Kidney glomerular epithelial cell (primary cell): ENCODE measurements at regions not wholly inside any gene's neighbourhood (a gene's known extent, or its start where the extent isn't known, plus 50 kb on each side); places are given as distances from the start of the nearest gene placed in this dataset.
A peak's percentile ranks its signal among the peaks of the same experiment; 100 is the strongest.

Source experiments
- DNase-seq: peaks from one replicate; lab custom pipeline; 2025; lab: John Stamatoyannopoulos, UW

DNA sequence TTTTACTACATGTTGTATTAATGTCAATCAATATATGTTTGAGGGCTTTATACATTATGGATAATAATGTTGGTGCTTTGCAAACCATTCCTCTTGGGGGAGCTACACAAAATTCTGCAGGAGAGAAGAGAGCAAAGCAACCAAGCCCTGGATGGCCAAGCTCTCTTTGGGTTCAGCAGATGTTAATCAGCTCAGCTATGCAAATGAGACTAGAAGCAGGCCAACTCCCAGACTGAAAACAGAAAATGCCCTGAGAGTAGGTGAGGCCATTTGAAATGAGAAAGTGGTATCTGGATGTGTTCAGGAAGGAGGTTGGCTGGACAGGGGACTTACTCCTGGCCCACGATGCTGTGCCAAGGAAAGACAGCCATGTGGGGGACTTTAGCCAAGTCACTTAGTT, 387.0 kb downstream of the BCOR start:
- no peak for DNase-seq

DNA sequence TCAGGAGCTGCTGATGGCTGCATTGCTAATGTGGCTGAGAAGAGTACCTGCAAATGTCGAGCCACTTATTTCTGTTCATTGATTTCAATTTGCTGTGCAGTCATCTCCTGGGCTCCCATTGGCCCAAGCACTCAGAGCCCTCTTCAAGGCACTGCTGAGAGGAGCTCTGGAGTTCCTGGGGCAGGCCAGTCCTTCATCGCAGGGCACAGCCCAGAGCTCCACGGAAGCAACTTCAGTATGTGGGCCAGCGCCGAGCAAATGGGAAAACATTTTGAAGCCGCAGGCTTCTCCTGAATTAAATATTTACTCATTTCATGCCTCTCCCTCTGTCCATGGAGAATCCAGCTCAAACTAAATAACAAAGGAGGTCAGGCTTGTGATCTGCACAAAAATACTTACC, 383.3 kb downstream of the BCOR start:
- DNase-seq = no peak

GRCh38 chrX:39716401-39716800, 381.4 kb downstream of the BCOR start:
- no peak for DNase-seq

GRCh38 chrX:39716802-39717540, 380.8 kb downstream of the BCOR start:
- no peak for DNase-seq

DNA sequence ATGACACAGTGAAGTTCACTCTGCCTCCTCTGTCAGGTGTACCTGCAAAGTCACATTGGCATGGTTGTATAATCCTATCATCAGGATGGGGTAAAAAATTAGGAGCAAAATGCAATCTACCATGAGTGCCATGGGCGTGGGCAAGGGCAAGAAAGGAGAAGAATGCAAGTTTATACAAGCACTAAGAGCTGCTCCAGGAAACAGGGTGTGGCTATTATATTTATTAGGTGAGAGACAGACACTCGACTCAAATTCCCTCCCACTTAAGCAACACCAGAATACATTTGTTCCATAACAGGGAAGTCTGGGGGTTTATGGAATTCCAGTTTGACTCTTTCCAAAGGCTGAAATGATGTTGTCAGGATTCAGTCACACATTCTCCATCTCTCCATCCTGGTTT, 378.8 kb downstream of the BCOR start:
- no peak for DNase-seq

GRCh38 chrX:39720945-39721344, 376.8 kb downstream of the BCOR start:
- DNase-seq = no peak

GRCh38 chrX:39721566-39722279, 376.0 kb downstream of the BCOR start:
- peak; percentile 12 for DNase-seq

DNA sequence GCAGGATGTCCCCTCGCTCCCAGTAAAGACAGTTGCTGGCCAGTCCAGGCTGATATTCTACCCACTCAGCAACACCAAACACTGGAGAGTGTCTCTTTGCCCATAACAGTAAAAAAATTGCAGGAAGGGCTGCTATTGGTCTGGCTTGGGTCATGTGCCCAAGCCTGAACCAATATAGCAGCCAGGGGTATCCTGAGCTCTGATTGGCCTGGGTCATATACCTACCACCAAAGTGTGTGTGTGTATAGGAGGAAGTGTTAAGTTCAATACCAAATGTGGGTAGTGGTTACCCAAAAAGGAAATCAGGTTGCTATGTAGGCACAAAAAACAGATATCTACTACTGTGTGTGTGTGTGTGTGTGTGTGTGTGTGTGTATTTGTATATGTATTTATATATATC, 373.2 kb downstream of the BCOR start:
- no peak for DNase-seq

GRCh38 chrX:39725114-39725513, 372.6 kb downstream of the BCOR start:
- no peak for DNase-seq

- DNase-seq = peak; percentile 6
These were observed 371.7 kb downstream of the BCOR start for GRCh38 chrX:39725928-39726619.

DNA sequence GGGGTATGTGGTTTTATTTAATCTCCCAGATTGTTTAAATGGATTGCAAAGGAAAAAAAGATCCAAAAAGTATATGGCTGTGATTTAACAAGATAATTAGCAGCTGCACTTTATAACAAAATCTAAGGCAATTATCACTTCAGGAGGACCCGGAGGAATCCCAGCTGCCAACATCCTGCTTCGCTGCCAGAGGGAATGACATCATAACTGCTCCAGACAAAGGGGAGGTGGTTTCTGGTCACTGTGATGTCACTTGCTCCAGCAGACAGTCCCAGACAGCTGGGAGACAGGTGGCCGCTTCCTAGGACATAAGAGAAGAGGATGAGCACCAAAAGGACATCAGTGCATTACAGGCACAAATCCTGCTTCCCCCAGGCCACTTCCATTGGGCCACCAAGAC, 371.0 kb downstream of the BCOR start:
- no peak for DNase-seq

DNA sequence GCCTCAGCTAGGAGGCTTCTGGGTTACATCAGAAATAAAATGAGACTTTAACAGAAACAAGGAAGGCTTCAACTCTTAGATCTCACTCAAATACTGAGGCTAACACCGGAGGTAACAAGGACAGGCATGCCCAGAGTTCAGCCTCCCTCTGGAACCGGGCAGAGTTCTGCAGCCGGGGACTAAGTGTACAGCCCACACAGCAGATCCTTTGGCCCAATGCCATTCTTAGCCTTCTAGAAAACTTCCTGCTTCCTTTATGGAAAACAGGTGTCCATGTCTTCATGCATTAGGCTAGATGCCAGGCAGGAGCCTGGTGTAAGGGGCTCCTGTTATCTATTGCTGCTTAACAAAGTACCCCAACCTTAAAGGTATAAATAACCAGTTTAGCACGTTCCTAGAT, 369.7 kb downstream of the BCOR start:
- no peak for DNase-seq

DNA sequence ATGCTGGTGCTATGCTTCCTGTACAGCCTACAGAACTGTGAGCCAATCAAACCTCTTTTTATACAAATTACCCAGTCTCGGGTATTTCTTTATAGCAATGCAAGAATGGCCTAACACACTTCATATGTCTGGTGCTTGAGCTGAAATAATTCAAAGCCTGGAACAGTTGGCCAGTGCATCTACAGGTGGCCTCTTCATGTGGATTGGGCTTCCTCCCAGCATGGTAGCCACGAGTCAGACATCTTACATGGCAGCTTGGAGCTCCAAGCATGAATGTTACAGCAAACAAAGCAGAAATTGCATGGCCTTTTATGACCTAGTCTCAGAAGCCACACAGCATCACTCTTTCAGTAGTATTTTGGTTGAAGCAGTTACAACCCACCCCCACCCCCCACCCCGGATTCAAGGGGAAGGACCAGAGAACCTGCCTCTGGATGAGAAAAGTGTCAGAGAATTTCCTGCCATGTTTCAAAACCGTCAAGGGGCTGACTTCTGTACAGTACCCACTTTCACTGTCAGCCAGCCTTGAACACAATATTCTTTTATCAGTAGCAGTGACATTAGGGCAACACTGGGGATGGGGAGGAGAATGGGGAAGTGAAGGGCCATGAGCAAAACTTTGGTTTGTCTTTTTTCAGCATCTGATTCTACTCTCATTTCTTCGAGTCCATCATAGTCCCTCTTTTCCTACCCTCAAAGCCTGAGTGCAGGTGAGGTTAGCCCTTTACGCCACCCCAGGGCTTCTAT, 368.7 kb downstream of the BCOR start:
- no peak for DNase-seq

GRCh38 chrX:39729981-39730661, 367.6 kb downstream of the BCOR start:
- no peak for DNase-seq

- peak; percentile 35 for DNase-seq
These were observed 367.0 kb downstream of the BCOR start for GRCh38 chrX:39730662-39731329.

- no peak for DNase-seq
These were observed 366.5 kb downstream of the BCOR start for GRCh38 chrX:39731330-39731667.

GRCh38 chrX:39731735-39732134, 366.0 kb downstream of the BCOR start:
- DNase-seq = no peak

- no peak for DNase-seq
These were observed 364.0 kb downstream of the BCOR start for GRCh38 chrX:39733745-39734144.

GRCh38 chrX:39734174-39734776, 363.5 kb downstream of the BCOR start:
- no peak for DNase-seq

DNA sequence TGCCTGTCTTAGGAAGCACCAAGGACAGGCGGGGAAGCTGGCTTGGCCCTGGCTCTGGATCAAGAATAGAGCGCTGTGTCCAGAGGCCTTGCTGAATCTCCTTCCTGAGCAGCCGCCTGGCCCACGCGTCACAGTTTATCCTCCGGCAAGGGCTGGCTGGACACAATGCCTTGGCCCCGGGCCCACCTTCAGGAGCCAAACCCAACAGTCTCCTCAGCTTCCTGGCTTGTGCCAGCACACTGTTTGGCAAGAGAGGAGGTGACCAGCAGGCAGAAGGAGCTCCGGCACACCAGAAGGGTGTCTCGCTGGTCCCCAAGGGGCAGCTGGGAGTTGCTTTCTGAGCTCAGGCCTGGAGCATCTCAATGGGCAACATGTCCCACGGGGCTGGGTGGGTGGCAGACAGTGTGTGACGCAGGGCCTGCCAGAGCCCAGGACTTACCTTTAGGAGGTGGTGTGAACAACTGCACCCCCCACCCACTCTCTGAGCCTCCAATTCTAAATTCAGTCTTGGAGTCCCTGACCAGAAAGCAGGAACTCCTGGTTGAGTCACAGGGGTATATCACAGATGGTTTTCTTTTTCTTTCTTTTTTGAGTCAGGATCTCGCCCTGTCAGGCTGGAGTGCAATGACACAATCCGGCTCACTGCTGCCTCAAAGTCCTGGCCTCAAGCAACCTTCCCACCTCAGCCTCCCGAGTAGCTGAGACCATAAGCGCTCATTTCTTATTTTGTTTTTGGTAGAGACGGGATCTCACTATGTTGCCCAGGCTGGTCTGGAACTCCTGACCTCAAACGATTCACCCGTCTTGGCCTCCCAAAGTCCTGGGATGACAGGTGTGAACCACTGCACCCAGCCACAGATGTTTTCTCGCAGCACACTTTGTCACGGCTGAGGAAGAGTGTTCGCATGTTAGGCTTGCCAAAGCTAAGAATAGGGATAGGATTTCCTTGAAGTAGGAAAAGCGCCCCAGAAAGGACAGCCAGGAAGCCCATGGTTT, 361.2 kb downstream of the BCOR start:
- no peak for DNase-seq
